Ecto neural progenitor cell (in vitro differentiated cells): ENCODE measurements at regions not wholly inside any gene's neighbourhood (a gene's known extent, or its start where the extent isn't known, plus 50 kb on each side); places are given as distances from the start of the nearest gene placed in this dataset.
"Not testable (repeated sequence)": the region's sequence is repeated elsewhere in the genome, so short reads cannot be mapped to it uniquely, and the experiment has no call there.

Experiments
- DNase-seq: peaks from one replicate; pipeline ENCODE4 v3.0.0-alpha.2; 2018; ENCODE audit warnings: low spot score

GRCh38 chr4:20046931-20047677 lies 204.6 kb upstream of the SLIT2 start:
- no peak for DNase-seq

GRCh38 chr4:20046179-20046578 lies 205.5 kb upstream of the SLIT2 start:
- no peak for DNase-seq

DNA sequence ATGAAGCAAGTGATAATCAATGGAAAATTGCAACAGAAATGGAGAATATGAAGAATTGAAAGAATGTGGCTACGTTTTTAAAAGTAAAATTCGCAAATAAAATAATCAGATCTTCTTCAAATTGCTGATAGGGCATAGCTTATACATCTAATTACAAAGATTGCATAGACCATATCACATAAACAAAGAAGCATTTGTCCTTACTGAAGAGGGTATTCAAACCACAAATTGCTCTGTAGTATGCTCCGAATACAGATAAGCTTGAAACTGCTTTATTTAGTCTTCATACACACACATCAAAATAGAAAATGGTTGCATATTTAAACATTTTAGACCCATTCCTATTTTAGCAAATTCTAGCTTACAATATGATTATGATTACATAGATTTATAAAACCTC lies 206.7 kb upstream of the SLIT2 start:
- no peak for DNase-seq

- no peak for DNase-seq
Measured at GRCh38 chr4:20044502-20044911, 207.2 kb upstream of the SLIT2 start.

- DNase-seq: no peak
Measured at GRCh38 chr4:20043991-20044390, 207.7 kb upstream of the SLIT2 start.

- no peak for DNase-seq
Measured at GRCh38 chr4:20042769-20043168, 208.9 kb upstream of the SLIT2 start.

GRCh38 chr4:20041839-20042407 lies 209.8 kb upstream of the SLIT2 start:
- no peak for DNase-seq

GRCh38 chr4:20037745-20038144 lies 214.0 kb upstream of the SLIT2 start:
- DNase-seq: no peak

DNA sequence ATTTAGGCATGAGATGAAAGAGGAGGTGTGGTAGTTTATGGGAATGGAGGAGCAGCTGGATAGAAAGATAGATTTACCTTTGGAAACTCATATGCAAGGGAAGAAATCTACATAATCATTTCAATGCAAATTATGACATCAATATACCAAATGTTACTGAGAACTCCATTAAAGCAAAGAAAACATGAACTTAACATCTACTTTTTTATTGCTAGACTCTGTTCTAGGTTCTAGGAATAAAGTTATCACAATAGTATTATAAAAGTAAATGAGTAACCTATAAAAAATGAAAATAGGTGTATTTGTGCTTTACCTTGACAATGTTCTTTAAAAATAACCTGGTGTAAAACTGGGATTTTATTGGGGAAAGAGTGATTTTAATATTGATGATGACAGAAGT lies 221.6 kb upstream of the SLIT2 start:
- DNase-seq: no peak

DNA sequence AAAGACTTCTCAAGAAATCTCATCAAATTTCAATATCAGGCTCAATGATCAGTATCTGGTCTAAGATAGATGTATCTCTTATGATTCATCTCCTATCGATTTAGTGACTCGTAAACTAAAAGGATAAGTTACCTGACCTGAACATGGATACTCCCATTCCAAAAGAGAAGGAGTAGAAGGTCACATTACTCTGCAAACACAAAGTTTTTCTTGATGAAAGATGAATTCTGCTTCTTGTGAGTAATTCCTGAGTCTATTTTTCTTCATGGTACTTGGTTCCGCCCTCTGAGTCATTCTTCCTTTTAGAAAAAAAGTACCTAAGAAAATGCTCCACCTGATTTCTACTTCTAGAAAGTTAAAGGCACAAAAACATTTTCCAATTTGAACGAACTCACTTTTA lies 223.1 kb upstream of the SLIT2 start:
- DNase-seq: no peak

DNA sequence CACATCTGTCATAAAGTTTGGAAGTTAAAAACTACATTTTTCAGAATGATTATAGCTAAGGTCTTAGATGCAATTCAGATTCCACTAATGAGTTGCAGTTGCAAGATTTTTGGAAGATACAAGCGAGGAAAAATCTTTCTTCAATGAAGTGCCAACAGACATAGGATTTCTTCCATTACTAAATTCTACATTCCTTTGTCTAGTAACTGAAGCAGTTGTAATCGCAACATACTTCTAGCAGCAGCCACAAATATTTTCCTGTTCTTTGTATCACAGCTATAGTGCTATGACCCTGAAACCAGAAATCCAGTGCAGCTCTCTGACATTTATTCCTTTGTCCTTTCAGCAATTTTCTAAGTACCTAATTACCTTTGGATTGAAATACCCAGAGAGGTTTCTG lies 225.2 kb upstream of the SLIT2 start:
- DNase-seq: no peak

- DNase-seq: no peak
Measured at GRCh38 chr4:20022471-20022870, 229.2 kb upstream of the SLIT2 start.

DNA sequence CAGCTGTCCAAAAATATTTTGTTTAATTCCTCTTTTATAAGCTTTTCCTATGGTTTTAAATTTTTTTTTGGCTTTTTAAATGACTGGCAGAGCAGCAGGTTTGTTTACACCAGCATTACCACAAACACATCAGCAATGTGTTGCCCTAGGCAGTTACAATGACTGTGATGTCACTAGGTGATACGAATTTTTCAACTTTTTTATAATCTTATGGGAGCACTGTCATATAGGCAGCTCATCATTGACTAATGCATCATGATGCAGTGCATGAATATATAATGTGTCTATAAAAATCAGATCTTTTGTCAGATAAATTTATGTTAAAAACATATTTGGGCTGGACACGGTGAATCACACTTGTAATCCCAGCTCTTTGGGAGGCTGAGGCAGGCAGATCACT lies 231.6 kb upstream of the SLIT2 start:
- DNase-seq: no peak

DNA sequence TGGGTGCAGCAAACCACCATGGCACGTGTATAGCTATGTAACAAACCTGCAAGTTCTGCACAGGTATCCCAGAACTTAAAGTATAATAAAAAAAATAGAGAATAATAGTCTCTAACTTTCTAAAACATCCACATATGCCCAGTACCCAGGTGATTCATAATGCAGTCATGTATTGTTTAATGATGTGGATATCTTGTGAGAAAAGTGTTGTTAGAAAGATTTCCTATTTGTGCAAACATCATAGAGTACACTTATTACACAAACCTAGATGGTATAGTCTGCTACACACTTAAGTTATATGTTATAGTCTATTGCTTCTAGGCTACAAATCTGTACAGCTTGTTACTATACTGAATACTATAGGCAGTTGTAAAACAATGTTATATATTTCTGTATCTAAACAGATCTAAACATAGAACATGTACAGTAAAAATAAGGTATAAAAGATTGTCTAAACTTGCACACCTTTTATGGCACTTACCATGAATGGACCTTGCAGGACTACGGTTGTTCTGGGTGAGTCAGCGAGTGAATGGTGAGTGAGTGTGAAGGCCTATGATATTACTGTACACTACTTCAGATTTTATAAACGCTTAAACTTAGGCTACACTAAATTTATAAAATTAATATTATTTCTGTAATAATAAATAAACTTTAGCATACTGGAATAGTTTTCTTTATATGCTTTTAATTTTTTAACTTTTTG lies 232.2 kb upstream of the SLIT2 start:
- no peak for DNase-seq

- DNase-seq: no peak
Measured at GRCh38 chr4:20017777-20018115, 234.0 kb upstream of the SLIT2 start.

- DNase-seq: no peak
Measured at GRCh38 chr4:20017070-20017776, 234.5 kb upstream of the SLIT2 start.

GRCh38 chr4:20015636-20016224 lies 236.0 kb upstream of the SLIT2 start:
- no peak for DNase-seq

- DNase-seq: not testable (repeated sequence)
Measured at GRCh38 chr4:20003836-20004558, 247.7 kb upstream of the SLIT2 start.

- DNase-seq: no peak
Measured at GRCh38 chr4:19999775-20000414, 251.8 kb upstream of the SLIT2 start.

DNA sequence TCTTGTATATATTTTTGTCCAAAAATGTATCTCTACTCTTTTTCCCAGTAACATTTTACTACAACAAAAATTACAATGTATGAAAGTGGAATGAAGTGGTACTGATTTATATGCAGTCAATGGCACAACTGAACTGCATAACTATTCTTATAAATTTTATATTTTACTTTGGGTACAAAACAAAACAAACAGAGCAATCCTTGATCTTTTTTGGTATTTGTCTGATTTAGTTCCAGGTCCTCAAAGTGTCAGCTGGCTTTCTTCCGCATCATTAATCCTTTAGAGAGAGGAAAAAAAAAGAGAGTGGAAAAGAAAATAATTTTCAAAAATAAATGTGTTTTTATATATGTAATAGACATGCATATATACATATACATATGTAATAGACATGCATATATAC lies 252.4 kb upstream of the SLIT2 start:
- DNase-seq: no peak

- no peak for DNase-seq
Measured at GRCh38 chr4:19993242-19993641, 258.5 kb upstream of the SLIT2 start.
